ENCODE measurements at regions not wholly inside any gene's neighbourhood (a gene's known extent, or its start where the extent isn't known, plus 50 kb on each side); places are given as distances from the start of the nearest gene placed in this dataset.

- no peak overlapping the region for H3K4me3 ChIP-seq (ENCODE audit: low read depth, poor library complexity, severe bottlenecking)
- no peak for DNase-seq (ENCODE audit: low spot score in 2 of 2)
- 65 to 85% methylated on average over 6 of the region's 6 CpGs for WGBS, 2 donors
- intact Hi-C loops (cut with DNase I; ENCODE audit: low total_unique reads): loop anchor here (10.0 kb wide), 1 partner anchor 195 kb away; no protein-coding TSS in a partner anchor
- TF ChIP-seq CTCF (IDR thresholded peaks at IDR 0.05) (no peak), POLR2A (IDR thresholded peaks at IDR 0.05) (no peak)
These were observed 151.1 kb downstream of the C11orf91 start for GRCh38 chr11:33549483-33549882.

GRCh38 chr11:33545931-33546330 lies 154.7 kb downstream of the C11orf91 start:
- H3K4me3 ChIP-seq (ENCODE audit: low read depth, poor library complexity, severe bottlenecking): no peak overlapping the region
- no peak for DNase-seq (ENCODE audit: low spot score in 2 of 2)
- TF ChIP-seq POLR2A (IDR thresholded peaks at IDR 0.05) (no peak), CTCF (IDR thresholded peaks at IDR 0.05) (no peak)
- intact Hi-C loops (cut with DNase I; ENCODE audit: low total_unique reads): loop anchor here (10.0 kb wide), 1 partner anchor 199 kb away; no protein-coding TSS in a partner anchor

GRCh38 chr11:33544593-33545373 lies 155.8 kb downstream of the C11orf91 start:
- no peak for TF ChIP-seq CTCF (IDR thresholded peaks at IDR 0.05)
- no peak for TF ChIP-seq POLR2A (IDR thresholded peaks at IDR 0.05)
- H3K4me3 ChIP-seq (ENCODE audit: low read depth, poor library complexity, severe bottlenecking): no peak overlapping the region
- DNase-seq (ENCODE audit: low spot score in 2 of 2): peak in 1 of 2 donors; percentile 67
- WGBS, 2 donors: 90 to 92% methylated on average over 17 of the region's 17 CpGs
- intact Hi-C loops (cut with DNase I; ENCODE audit: low total_unique reads): loop anchor here (10.0 kb wide), 1 partner anchor 200 kb away; no protein-coding TSS in a partner anchor

GRCh38 chr11:33543823-33544222 lies 156.8 kb downstream of the C11orf91 start:
- intact Hi-C loops (cut with DNase I; ENCODE audit: low total_unique reads): loop anchor here (10.0 kb wide), 1 partner anchor 201 kb away; no protein-coding TSS in a partner anchor
- H3K4me3 ChIP-seq (ENCODE audit: low read depth, poor library complexity, severe bottlenecking): no peak overlapping the region
- no peak for TF ChIP-seq CTCF (IDR thresholded peaks at IDR 0.05)
- no peak for TF ChIP-seq POLR2A (IDR thresholded peaks at IDR 0.05)
- no peak for DNase-seq (ENCODE audit: low spot score in 2 of 2)
- WGBS, 2 donors: 72 to 75% methylated on average over 3 of the region's 3 CpGs

GRCh38 chr11:33542921-33543320 lies 157.7 kb downstream of the C11orf91 start:
- no peak for TF ChIP-seq CTCF (IDR thresholded peaks at IDR 0.05)
- TF ChIP-seq POLR2A (IDR thresholded peaks at IDR 0.05): no peak
- DNase-seq (ENCODE audit: low spot score in 2 of 2): no peak
- WGBS, 2 donors: 64 to 76% methylated on average over 7 of the region's 7 CpGs
- intact Hi-C loops (cut with DNase I; ENCODE audit: low total_unique reads): loop anchor here (10.0 kb wide), 1 partner anchor 202 kb away; no protein-coding TSS in a partner anchor
- H3K4me3 ChIP-seq (ENCODE audit: low read depth, poor library complexity, severe bottlenecking): no peak overlapping the region
